K562 (cell line): ENCODE measurements at regions not wholly inside any gene's neighbourhood (a gene's known extent, or its start where the extent isn't known, plus 50 kb on each side); places are given as distances from the start of the nearest gene placed in this dataset.

Experiments
- CTCF ChIP-seq, 3 experiments: IDR thresholded peaks in 2 of 3; conservative IDR thresholded peaks in 1 of 3; 2 replicates each; pipeline ENCODE4 v1.5.1; 2011 to 2012; ENCODE audit warnings: low read length in 3 of 3, mild to moderate bottlenecking in 3 of 3, control low read depth in 2 of 3, improper control_type of control experiment in 1 of 3, inconsistent platforms in 1 of 3, low read depth in 1 of 3, mixed read lengths in 1 of 3, moderate library complexity in 1 of 3; ENCODE audit not compliant: insufficient read depth in 2 of 3
- GATA2 ChIP-seq: sonication (generic); formaldehyde crosslinking; IDR thresholded peaks from 2 replicates; pipeline ENCODE4 v1.4.0; 2020; ENCODE audit warnings: mild to moderate bottlenecking, missing genetic modification reagents
- NR2C1 ChIP-seq, 2 experiments: fragments of 450-650 bp; IDR thresholded peaks; 2 replicates each; pipeline ENCODE4 v1.6.1; 2017; ENCODE audit warnings: mild to moderate bottlenecking in 2 of 2, antibody characterized with exemption in 1 of 2, inconsistent platforms in 1 of 2, missing compliant biosample characterization in 1 of 2, missing genetic modification characterization in 1 of 2
- POLR2AphosphoS2 ChIP-seq: IDR thresholded peaks from 2 replicates; pipeline ENCODE4 v1.6.1; 2012; ENCODE audit warnings: low read length, improper control_type of control experiment
- TAF1 ChIP-seq: IDR thresholded peaks from 2 replicates; pipeline ENCODE4 v1.6.1; 2011; ENCODE audit warnings: mild to moderate bottlenecking, low read length, moderate library complexity; ENCODE audit not compliant: insufficient read depth, control insufficient read depth, severe bottlenecking; ENCODE audit errors: extremely low read depth
- TCF7 ChIP-seq: sonication (generic); IDR thresholded peaks from 2 replicates; pipeline ENCODE4 v1.6.1; 2016; ENCODE audit warnings: antibody characterized with exemption, borderline replicate concordance
- ZFP36 ChIP-seq: fragments of 150-350 bp; IDR thresholded peaks from 2 replicates; pipeline ENCODE4 v1.6.1; 2018; ENCODE audit warnings: low read length, low read depth; ENCODE audit not compliant: partially characterized antibody
- ZKSCAN1 ChIP-seq: fragments of 150-350 bp; IDR thresholded peaks from 2 replicates; pipeline ENCODE4 v1.6.1; 2016; ENCODE audit warnings: low read depth, low read length

GRCh38 chr12:127293507-127294310, 973.3 kb upstream of the TMEM132C start:
- TF ChIP-seq TAF1 (no peak), TCF7 (no peak), POLR2AphosphoS2 (no peak), ZFP36 (no peak), NR2C1 (IDR thresholded peaks at IDR 0.05) (no peak), NR2C1 (tag; IDR thresholded peaks at IDR 0.05) (no peak), GATA2 (no peak), CTCF (IDR thresholded peaks at IDR 0.05 in 2 of 3, conservative IDR thresholded peaks at IDR 0.05 in 1 of 3; ENCODE audit: insufficient read depth in 2 of 3, low read depth in 1 of 3, low read length in 3 of 3) (peak; percentile 90 to 97 (median 91)), ZKSCAN1 (no peak)
